ENCODE measurements at regions not wholly inside any gene's neighbourhood (a gene's known extent, or its start where the extent isn't known, plus 50 kb on each side); places are given as distances from the start of the nearest gene placed in this dataset.

DNA sequence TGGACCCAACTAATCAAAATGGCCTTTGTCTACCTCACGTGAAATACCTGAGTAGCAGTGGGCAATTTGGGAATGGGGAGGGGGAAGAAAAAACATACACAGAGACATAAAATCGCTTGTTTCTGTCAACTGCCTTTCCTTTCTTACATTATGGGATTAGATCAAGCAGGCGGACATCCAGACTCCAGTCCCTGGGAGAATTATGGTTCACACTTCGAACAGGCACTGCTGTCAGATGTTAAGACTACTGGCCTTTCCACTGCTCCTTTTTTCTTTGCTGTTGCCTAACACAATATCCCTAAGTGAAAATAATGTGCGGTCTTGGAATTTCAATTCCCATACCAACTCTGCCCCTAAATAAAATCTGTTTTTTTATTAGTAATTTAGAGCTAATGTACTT is 1719.7 kb upstream of the SLC10A2 start:
- TF ChIP-seq, protein P1, sequence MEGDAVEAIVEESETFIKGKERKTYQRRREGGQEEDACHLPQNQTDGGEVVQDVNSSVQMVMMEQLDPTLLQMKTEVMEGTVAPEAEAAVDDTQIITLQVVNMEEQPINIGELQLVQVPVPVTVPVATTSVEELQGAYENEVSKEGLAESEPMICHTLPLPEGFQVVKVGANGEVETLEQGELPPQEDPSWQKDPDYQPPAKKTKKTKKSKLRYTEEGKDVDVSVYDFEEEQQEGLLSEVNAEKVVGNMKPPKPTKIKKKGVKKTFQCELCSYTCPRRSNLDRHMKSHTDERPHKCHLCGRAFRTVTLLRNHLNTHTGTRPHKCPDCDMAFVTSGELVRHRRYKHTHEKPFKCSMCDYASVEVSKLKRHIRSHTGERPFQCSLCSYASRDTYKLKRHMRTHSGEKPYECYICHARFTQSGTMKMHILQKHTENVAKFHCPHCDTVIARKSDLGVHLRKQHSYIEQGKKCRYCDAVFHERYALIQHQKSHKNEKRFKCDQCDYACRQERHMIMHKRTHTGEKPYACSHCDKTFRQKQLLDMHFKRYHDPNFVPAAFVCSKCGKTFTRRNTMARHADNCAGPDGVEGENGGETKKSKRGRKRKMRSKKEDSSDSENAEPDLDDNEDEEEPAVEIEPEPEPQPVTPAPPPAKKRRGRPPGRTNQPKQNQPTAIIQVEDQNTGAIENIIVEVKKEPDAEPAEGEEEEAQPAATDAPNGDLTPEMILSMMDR (conservative IDR thresholded peaks at IDR 0.05; ENCODE audit: low read depth, low read length), result no peak
- no peak overlapping the region for H2AFZ ChIP-seq (ENCODE audit: low read depth)
- no peaks in the 10 kb centered on the region for H4K20me1 ChIP-seq (ENCODE audit: insufficient read depth)

GRCh38 chr13:104784891-104785290 is 1718.7 kb upstream of the SLC10A2 start:
- no peak overlapping the region for H3K9ac ChIP-seq
- no peak overlapping the region for H3K4me2 ChIP-seq
- TF ChIP-seq, protein P1 (conservative IDR thresholded peaks at IDR 0.05; ENCODE audit: low read depth, low read length), result no peak
- H3K27me3 ChIP-seq (ENCODE audit: insufficient read depth, low read depth), result no peaks in the 10 kb centered on the region
- no peaks in the 10 kb centered on the region for H3K79me2 ChIP-seq (ENCODE audit: insufficient read depth, low read depth)
- no peaks in the 10 kb centered on the region for H3K36me3 ChIP-seq (ENCODE audit: insufficient read depth)
- H4K20me1 ChIP-seq (ENCODE audit: insufficient read depth), result no peaks in the 10 kb centered on the region
- no peaks in the 10 kb centered on the region for H3K4me1 ChIP-seq (ENCODE audit: low read depth, poor library complexity, severe bottlenecking)
- H2AFZ ChIP-seq (ENCODE audit: low read depth), result no peak overlapping the region
- H3K4me3 ChIP-seq (IDR thresholded peaks at IDR 0.05; ENCODE audit: insufficient read depth, low read depth, low read length), result no peak overlapping the region
- no peak overlapping the region for H3K27ac ChIP-seq

More for the DNA sequence above, 1719.7 kb upstream of the SLC10A2 start:
- Histone ChIP-seq H3K27ac (no peak overlapping the region), H3K9ac (no peak overlapping the region), H3K4me2 (no peak overlapping the region), H3K79me2 (ENCODE audit: insufficient read depth, low read depth) (no peaks in the 10 kb centered on the region), H3K4me3 (IDR thresholded peaks at IDR 0.05; ENCODE audit: insufficient read depth, low read depth, low read length) (no peak overlapping the region), H3K27me3 (ENCODE audit: insufficient read depth, low read depth) (no peaks in the 10 kb centered on the region), H3K36me3 (ENCODE audit: insufficient read depth) (no peaks in the 10 kb centered on the region), H3K4me1 (ENCODE audit: low read depth, poor library complexity, severe bottlenecking) (no peaks in the 10 kb centered on the region)

DNA sequence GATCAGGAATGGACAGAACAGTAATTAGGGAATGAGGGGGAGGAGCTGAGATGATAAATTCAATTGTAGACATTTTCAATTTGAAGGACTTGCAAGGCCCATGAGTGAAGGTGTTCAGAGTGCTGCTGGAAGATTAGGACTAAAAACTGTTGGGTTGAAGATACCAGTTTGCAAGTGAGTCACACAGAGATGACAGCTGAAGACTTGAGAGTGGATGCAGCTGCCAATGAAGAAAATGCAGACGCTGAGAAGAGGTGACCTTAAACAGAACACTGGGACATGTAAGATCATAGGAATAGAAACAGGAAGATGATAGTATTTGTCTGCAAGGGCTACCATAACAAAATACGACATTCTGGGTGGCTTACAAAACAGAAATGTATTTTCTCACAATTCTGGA is 1716.5 kb upstream of the SLC10A2 start:
- no peaks in the 10 kb centered on the region for H4K20me1 ChIP-seq (ENCODE audit: insufficient read depth)
- H3K4me3 ChIP-seq (IDR thresholded peaks at IDR 0.05; ENCODE audit: insufficient read depth, low read depth, low read length), result no peak overlapping the region
- no peaks in the 10 kb centered on the region for H3K79me2 ChIP-seq (ENCODE audit: insufficient read depth, low read depth)
- H3K9ac ChIP-seq, result no peak overlapping the region
- H3K27ac ChIP-seq, result no peak overlapping the region
- no peak overlapping the region for H2AFZ ChIP-seq (ENCODE audit: low read depth)
- no peaks in the 10 kb centered on the region for H3K4me1 ChIP-seq (ENCODE audit: low read depth, poor library complexity, severe bottlenecking)
- H3K4me2 ChIP-seq, result no peak overlapping the region
- H3K36me3 ChIP-seq (ENCODE audit: insufficient read depth), result no peaks in the 10 kb centered on the region
- TF ChIP-seq, protein P1 (conservative IDR thresholded peaks at IDR 0.05; ENCODE audit: low read depth, low read length), result no peak
- H3K27me3 ChIP-seq (ENCODE audit: insufficient read depth, low read depth), result no peaks in the 10 kb centered on the region

DNA sequence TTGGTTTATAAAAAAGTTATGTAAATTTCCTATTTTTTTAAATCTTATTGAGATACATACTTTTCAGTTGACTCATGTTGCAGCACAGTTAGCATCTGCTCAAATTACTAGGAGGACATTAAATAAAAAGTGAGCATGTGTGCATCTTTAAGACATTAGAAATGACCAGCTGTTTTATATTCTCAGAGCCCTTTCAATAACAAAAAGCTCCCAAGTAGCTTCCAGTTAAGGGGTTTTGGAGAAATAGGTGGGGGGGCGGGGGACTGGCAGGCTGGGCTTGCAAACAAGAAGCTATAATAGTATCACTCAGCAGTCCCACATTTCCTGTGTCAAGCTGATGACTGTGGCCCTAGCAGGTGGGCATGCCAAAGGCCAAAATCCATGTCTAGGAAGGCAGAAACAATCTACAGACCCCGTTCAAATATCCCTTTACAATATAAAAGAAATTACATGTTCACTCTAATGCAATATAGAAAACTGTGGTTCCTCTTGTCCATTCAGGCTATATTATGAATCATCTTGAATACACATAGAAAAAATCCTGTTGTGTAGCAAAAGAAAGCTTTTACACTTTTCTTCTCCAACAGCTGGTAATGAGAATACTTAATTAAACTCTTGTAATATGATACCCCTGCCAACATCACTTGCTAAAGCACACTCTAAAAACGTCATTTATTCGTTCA is 1713.2 kb upstream of the SLC10A2 start:
- no peak overlapping the region for H3K27ac ChIP-seq
- no peaks in the 10 kb centered on the region for H3K4me1 ChIP-seq (ENCODE audit: low read depth, poor library complexity, severe bottlenecking)
- no peaks in the 10 kb centered on the region for H3K36me3 ChIP-seq (ENCODE audit: insufficient read depth)
- H4K20me1 ChIP-seq (ENCODE audit: insufficient read depth), result no peaks in the 10 kb centered on the region
- TF ChIP-seq, protein P1 (conservative IDR thresholded peaks at IDR 0.05; ENCODE audit: low read depth, low read length), result no peak
- no peak overlapping the region for H3K4me3 ChIP-seq (IDR thresholded peaks at IDR 0.05; ENCODE audit: insufficient read depth, low read depth, low read length)
- no peaks in the 10 kb centered on the region for H3K79me2 ChIP-seq (ENCODE audit: insufficient read depth, low read depth)
- no peaks in the 10 kb centered on the region for H3K27me3 ChIP-seq (ENCODE audit: insufficient read depth, low read depth)
- no peak overlapping the region for H3K4me2 ChIP-seq
- H2AFZ ChIP-seq (ENCODE audit: low read depth), result no peak overlapping the region
- no peak overlapping the region for H3K9ac ChIP-seq

Data from KMS-11 (cell line).